ENCODE measurements at regions not wholly inside any gene's neighbourhood (a gene's known extent, or its start where the extent isn't known, plus 50 kb on each side); places are given as distances from the start of the nearest gene placed in this dataset.

- POLR2A ChIA-PET = no interaction called here
- no peak for DNase-seq (ENCODE audit: low read depth in 1 of 2, low spot score in 1 of 2)
- no peak for FAIRE-seq
- H3K9me3 ChIP-seq = no peaks in the 10 kb centered on the region
- ATAC-seq = no peak
- H3K4me2 ChIP-seq = no peak overlapping the region
- no peak overlapping the region for H3K4me3 ChIP-seq
- no peaks in the 10 kb centered on the region for H3K4me1 ChIP-seq
- no peak overlapping the region for H3K27ac ChIP-seq
- CTCF ChIA-PET = no interaction called here
- WGBS (ENCODE audit: missing lambda C conversion rate) = 1% methylated on average over 5 of the region's 5 CpGs
- no peak for TF ChIP-seq RFX5 (IDR thresholded peaks at IDR 0.05)
- TF ChIP-seq ZFP36 (IDR thresholded peaks at IDR 0.05; ENCODE audit: borderline replicate concordance, partially characterized antibody) = no peak
- no peak for TF ChIP-seq PHF8 (IDR thresholded peaks at IDR 0.05; ENCODE audit: borderline replicate concordance, low read depth)
- TF ChIP-seq BHLHE40 (IDR thresholded peaks at IDR 0.05; ENCODE audit: low read depth, low read length) = no peak
- no peak for TF ChIP-seq CBX2 (IDR thresholded peaks at IDR 0.05; ENCODE audit: borderline replicate concordance, low read depth)
- TF ChIP-seq EP300 (IDR thresholded peaks at IDR 0.05) = no peak
- TF ChIP-seq TP53 (CRISPR knock-in tag; IDR thresholded peaks at IDR 0.05) = no peak
- TF ChIP-seq TFCP2L1 (CRISPR knock-in tag; IDR thresholded peaks at IDR 0.05) = no peak
- no peak for TF ChIP-seq NFE2L2 (conservative IDR thresholded peaks at IDR 0.05; ENCODE audit: low read length)
- TF ChIP-seq FOSL2 (IDR thresholded peaks at IDR 0.05) = no peak
- TF ChIP-seq FOSL2 (CRISPR knock-in tag; IDR thresholded peaks at IDR 0.05) = no peak
- no peak for TF ChIP-seq NR3C1 (IDR thresholded peaks at IDR 0.05)
- TF ChIP-seq MYC (IDR thresholded peaks at IDR 0.05; ENCODE audit: borderline replicate concordance, low read length) = no peak
These were observed 129.5 kb upstream of the LRRC7 start for GRCh38 chr1:69438056-69438795.

GRCh38 chr1:69441496-69441895 is 126.2 kb upstream of the LRRC7 start:
- CTCF ChIA-PET = no interaction called here
- FAIRE-seq = no peak

More at GRCh38 chr1:69441496-69441895, 126.2 kb upstream of the LRRC7 start:
- Histone ChIP-seq H3K27ac (no peak overlapping the region), H3K4me2 (no peak overlapping the region), H3K4me1 (no peaks in the 10 kb centered on the region), H3K9me3 (no peaks in the 10 kb centered on the region), H3K4me3 (no peak overlapping the region)
- POLR2A ChIA-PET = no interaction called here
- DNase-seq (ENCODE audit: low read depth in 1 of 2, low spot score in 1 of 2) (no peak), ATAC-seq (no peak)
- no peak for TF ChIP-seq CTCF (IDR thresholded peaks at IDR 0.05)
- TF ChIP-seq GATA3 (IDR thresholded peaks at IDR 0.05; ENCODE audit: borderline replicate concordance) = no peak
- no peak for TF ChIP-seq KDM5A (IDR thresholded peaks at IDR 0.05)
- TF ChIP-seq SMC3 (IDR thresholded peaks at IDR 0.05) = no peak
- TF ChIP-seq E2F6 (IDR thresholded peaks at IDR 0.05; ENCODE audit: borderline replicate concordance, low read depth) = no peak
- TF ChIP-seq HMGXB4 (CRISPR knock-in tag; IDR thresholded peaks at IDR 0.05; ENCODE audit: borderline replicate concordance) = no peak
- no peak for TF ChIP-seq HES2 (IDR thresholded peaks at IDR 0.05)
- no peak for TF ChIP-seq EHF (CRISPR knock-in tag; IDR thresholded peaks at IDR 0.05)
- no peak for TF ChIP-seq RNF2 (IDR thresholded peaks at IDR 0.05; ENCODE audit: borderline replicate concordance, low read depth)
- TF ChIP-seq HOXA7 (CRISPR knock-in tag; IDR thresholded peaks at IDR 0.05) = no peak
- no peak for TF ChIP-seq JUN (IDR thresholded peaks at IDR 0.05)

All from A549 (cell line).